Fibroblast of skin of right quadriceps (primary cell): ENCODE measurements at regions not wholly inside any gene's neighbourhood (a gene's known extent, or its start where the extent isn't known, plus 50 kb on each side); places are given as distances from the start of the nearest gene placed in this dataset.
"Not testable (repeated sequence)": the region's sequence is repeated elsewhere in the genome, so short reads cannot be mapped to it uniquely, and the experiment has no call there.

ENCODE experiments used
- DNase-seq: peaks from one replicate; pipeline ENCODE4 v3.0.0-alpha.2; 2013

- no peak for DNase-seq
These were observed 397.3 kb upstream of the AMELY start for GRCh38 chrY:7308816-7309215.

- DNase-seq = no peak
These were observed 390.8 kb upstream of the AMELY start for GRCh38 chrY:7302306-7302705.

DNA sequence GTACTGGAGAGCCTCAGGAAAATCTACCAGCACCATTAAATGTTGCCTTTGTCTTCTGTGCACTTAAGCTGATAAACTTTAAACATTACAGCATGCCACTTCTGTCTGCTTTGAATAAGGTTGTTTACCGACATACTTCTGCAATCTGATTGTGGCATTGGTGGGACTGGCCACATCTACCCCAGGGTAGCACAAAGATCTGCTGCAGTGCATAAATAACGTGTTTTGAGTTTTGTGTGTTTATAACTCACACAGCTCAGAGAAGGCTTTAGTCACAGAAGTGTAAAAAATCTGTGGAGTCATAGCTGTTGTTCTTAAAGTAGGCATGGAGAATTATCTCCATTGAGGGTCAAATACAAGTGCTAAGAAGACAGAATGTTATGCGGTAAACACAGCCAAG is 388.4 kb upstream of the AMELY start:
- DNase-seq = no peak

DNA sequence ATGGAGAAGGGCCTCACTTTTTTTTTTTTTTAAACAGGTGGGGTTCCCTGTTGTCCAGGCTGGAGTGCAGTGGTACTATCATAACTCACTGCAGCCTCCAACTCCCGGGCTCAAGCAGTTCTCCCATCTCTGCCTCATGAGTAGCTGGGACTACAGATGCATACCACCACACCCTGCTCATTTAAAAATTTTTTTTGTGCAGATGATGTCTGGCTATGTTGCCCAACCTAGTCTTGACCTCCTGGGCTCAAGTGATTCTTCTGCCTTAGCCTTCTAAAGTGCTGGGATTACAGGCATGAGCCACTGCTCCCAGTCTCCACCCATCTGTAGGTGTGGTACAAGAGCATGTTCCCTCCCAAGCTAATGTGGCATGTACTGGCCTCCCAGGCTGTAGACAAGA is 380.6 kb upstream of the AMELY start:
- DNase-seq = no peak

DNA sequence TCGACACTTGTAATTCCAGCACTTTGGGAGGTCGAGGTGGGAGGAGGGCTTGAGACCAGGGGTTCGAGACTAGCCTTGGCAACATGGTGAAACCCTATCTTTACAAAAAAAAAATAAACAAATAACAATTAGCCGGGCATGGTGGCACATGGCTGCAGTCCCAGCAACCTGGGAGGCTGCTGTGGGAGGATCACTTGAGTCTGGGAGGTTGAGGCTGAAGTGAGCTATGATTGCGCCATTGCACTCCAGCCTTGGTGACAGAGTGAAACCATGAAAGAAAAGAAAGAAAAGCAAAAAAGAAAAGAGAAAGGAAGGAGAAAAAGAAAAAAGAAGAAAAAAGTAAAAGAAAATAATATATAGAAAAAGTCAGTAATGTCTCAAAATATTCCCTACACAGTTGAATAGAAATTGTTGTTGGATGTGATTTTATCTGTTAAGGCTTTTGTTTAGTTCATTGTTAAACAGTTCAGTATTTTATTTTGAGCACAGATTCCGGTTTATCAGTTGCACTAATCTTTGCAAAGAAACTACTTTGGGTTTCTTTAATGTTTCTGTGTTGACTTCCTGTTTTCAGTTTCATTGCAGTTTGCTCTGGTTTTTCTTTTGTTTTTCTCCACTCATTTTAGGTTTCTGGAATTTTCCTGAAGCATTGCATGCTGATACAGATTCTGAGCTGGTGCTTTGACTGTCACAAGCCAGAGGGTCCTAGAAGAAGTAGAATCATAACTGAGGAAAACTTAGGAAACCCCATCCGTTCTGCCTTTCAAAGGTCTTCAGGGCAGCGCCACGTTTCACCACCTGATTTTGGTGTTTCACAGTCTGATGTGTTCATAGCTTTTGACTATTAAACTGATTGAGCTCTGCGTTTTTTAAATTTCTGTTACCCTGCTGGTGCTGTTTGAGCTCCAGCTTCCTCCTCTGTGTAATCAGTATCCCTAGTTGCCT is 378.6 kb upstream of the AMELY start:
- DNase-seq = no peak

- no peak for DNase-seq
These were observed 377.1 kb upstream of the AMELY start for GRCh38 chrY:7288611-7289010.

DNA sequence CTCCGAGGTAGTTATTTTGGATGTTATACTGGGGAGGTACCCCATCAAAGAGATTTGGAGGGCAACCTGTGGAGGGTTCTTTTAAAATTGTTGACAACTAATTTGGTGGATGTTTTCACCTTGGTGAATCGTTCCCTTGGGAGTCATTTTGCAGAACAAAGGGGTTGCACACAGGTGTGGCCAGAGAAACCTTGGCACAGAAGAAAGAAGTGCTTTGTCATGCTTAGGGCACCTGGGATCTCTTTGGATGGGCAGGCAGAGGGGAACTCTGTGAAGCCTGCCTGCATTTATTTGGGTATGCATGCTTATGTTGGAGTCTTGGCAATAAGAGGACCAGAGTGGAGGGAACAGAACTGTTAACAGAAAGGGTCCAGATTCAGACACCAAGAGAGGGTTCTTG is 376.4 kb upstream of the AMELY start:
- not testable (repeated sequence) for DNase-seq

DNA sequence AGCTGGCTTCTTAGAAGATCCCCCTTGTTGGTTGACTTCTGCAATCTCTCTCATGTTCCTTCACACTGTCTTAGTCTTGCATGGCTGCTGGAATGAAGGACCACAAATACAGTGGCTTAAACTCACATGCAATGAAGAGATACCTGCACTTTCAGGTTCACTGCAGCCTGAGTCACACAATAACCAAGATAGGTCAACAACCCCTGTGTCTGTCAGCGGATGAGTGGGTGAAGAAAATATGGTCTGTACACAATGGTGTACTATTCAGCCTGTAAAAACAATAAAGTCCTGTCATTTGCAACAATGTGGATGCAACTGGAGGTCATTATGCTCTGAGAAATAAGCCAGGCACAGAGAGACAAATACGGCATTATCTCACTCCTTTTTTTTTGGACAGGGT is 373.8 kb upstream of the AMELY start:
- no peak for DNase-seq

GRCh38 chrY:7283001-7283400 is 371.4 kb upstream of the AMELY start:
- no peak for DNase-seq

DNA sequence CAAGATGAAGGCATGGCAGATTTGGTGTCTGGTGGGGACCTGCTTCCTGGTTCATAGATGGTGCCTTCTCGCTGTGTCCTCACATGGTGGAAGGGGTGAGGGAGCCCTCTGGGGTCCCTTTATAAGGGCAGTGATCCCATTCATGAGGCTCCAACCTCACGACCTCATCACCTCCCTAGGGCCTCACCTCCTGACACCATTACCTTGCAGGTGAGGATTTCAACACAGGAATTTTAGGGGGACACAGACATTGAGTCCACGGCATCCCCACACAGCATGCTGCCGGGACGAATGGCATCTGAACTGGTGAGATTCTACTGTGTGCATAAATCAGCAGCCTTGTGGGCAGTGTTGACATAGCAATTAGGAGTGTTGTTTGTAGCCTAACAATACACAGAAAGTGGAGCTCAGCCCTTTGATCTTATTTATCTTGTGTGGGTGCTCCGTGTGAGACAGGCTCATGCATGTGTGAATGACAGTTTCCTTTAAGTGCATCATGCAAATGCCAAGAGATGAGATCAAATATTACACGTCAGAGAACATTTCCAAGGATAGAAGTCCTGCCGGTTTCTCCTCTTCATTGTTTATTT is 368.7 kb upstream of the AMELY start:
- not testable (repeated sequence) for DNase-seq

DNA sequence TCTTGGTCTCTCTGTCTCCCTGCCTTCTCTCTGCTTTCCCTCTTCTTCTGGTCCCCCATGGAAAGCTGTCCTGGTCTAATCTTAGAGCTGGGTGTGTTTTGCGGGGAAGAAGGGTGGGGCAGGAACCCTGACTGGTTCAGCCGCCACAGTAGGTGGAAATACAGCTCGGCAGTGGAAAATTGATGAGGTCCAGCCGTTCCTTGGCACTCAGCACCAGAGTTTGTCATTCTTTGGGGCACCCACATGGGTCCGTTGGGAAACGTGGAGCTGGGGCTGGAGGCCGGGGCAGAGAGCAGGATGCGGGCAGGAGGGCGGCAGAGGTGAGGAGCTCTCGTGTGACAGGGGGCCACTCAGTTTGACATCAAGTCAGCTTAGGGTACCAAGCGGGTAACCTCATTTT is 364.2 kb upstream of the AMELY start:
- no peak for DNase-seq

- no peak for DNase-seq
These were observed 363.5 kb upstream of the AMELY start for GRCh38 chrY:7275014-7275413.

- no peak for DNase-seq
These were observed 362.9 kb upstream of the AMELY start for GRCh38 chrY:7274369-7274913.

DNA sequence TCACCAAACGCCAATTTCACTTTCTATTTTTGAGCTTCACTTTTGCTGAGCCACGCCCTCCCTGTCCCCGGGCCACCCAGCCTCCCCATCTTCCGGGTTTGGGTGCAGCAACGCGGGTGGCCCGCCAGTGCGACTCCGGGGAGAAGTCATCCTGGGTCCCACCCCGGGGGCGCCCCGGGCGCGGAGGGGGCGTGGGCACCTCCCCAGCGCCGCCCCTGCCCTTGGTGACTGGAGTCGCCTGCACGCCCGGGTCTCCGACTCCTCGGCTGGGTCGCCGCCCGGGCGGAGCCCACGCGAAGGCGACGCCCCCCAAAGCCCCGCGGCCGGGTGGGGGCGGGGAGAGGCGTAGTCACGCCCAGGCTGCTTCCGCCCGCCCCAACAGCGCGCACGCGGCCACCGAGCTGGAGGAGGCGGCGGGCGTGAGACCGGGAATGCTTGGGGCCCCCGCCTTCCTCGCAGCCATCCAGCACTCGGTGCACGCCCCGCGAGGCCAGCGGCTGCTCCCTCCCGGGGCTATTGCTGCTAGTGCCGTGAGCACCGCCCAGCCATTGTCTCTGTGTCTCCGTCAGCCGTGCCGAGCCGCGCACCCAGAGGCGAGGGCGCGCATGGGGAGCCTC is 362.1 kb upstream of the AMELY start:
- DNase-seq = peak; percentile 80

DNA sequence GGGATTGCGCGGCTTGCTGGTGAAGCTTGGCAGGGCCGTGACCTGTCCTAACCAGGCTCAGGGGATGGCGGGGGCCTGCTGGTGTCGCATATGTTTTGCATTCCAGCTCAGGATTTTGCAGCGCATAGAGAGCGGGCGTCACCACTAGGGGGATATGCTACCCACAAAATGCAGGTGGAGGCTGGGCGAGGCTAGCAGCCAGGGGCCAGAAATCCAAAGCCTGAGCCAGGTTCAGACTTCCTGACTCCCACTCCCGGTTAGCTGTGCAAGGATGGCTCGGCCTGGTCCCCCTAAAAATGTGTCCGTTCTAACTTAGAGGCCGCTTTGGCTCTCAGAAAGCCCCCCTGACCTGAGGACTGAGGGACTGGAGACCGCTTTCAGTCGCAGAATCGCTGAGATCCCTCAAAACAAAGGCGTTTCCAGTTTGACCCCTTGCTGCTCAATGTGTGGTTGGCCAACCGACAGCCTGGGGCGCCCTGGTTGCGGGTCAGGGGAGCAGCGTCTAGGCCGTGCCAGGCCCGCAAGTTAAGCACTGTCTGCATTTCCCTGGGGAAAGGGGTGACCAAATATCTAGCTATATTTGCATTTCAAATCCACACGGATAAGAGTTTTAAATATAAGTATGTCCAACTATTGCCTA is 361.1 kb upstream of the AMELY start:
- DNase-seq = peak; percentile 47

- no peak for DNase-seq
These were observed 352.2 kb upstream of the AMELY start for GRCh38 chrY:7263773-7264172.

GRCh38 chrY:7262531-7262930 is 351.0 kb upstream of the AMELY start:
- DNase-seq = no peak

DNA sequence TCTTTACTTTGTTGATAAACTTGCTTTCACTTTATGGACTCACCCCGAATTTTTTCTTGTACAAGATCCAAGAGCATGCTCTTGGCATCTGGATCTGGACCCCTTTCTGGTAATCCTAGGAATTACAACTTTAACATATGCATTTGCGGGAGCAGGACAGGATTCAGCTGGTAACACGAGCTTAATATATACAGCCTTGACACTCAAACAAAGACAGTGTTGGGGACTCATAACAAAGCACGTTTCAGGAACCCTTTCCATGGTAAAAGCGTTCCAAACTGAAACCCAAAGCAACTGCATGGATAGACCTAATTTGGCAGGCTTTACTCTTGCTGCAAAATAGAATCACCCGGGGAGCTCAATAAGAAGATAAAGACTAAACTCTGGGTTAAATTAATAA is 349.7 kb upstream of the AMELY start:
- DNase-seq = no peak

- no peak for DNase-seq
These were observed 328.5 kb upstream of the AMELY start for GRCh38 chrY:7240101-7240500.

GRCh38 chrY:7211971-7212370 is 300.4 kb upstream of the AMELY start:
- no peak for DNase-seq

- no peak for DNase-seq
These were observed 292.9 kb upstream of the AMELY start for GRCh38 chrY:7204456-7204855.

GRCh38 chrY:7182591-7182990 is 271.0 kb upstream of the AMELY start:
- no peak for DNase-seq

DNA sequence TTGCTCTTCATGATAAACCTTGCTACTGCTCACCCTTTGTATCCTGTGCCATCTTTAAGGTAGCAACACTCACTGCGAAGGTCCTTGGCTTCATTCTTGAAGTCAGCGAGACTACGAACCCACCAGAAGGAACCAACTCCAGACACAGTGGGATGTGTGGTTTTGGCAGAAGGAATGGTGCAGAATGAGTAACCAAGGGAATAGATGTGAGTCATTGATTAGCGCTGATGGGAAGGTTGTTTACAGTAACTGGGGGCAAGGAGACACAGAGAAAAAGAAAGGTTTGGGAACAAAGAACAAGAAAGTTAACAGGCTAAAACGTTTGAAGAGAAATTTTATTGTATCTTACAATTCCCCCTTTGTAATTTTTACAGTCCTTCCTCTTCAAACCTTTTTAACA is 266.1 kb upstream of the AMELY start:
- peak; percentile 75 for DNase-seq
